RWPE1 (cell line): ENCODE measurements at regions not wholly inside any gene's neighbourhood (a gene's known extent, or its start where the extent isn't known, plus 50 kb on each side); places are given as distances from the start of the nearest gene placed in this dataset.
A peak's percentile ranks its signal among the peaks of the same experiment; 100 is the strongest.

ENCODE experiments used
- CTCF ChIA-PET: fragments of 350-600 bp; sonication (Branson Sonifier 250); formaldehyde crosslinking; extraction: SDS; loops from one replicate; lab custom pipeline; 2021; lab: Yijun Ruan, JAX
- POLR2A ChIA-PET: fragments of 400-600 bp; formaldehyde crosslinking; extraction: SDS; loops from one replicate; lab custom pipeline; 2020; ENCODE audit warnings: antibody characterized with exemption; ENCODE audit not compliant: low non-redundant PET; lab: Yijun Ruan, JAX
- DNase-seq: peaks from one replicate; pipeline ENCODE4 v3.0.0; 2012; ENCODE audit warnings: low spot score
- H3K27ac ChIP-seq: fragments of 450-650 bp; 2 replicates; pipeline ENCODE4 v1.5.1; 2017
- CTCF ChIP-seq: fragments of 450-650 bp; conservative IDR thresholded peaks from 2 replicates; pipeline ENCODE4 v1.5.1; 2017; ENCODE audit warnings: low read depth, mild to moderate bottlenecking

GRCh38 chr6:4364711-4365110, 229.3 kb upstream of the ECI2 start:
- no peak for DNase-seq
- CTCF ChIA-PET = no interaction called here
- H3K27ac ChIP-seq = no peak overlapping the region
- POLR2A ChIA-PET = no interaction called here
- TF ChIP-seq CTCF = no peak

- TF ChIP-seq CTCF = no peak
- CTCF ChIA-PET = no interaction called here
- no peak overlapping the region for H3K27ac ChIP-seq
- POLR2A ChIA-PET = no interaction called here
- DNase-seq = no peak
These were observed 228.8 kb upstream of the ECI2 start for GRCh38 chr6:4364172-4364571.

- CTCF ChIA-PET = no interaction called here
- no peak for DNase-seq
- no peak overlapping the region for H3K27ac ChIP-seq
- POLR2A ChIA-PET = no interaction called here
- TF ChIP-seq CTCF = no peak
These were observed 228.3 kb upstream of the ECI2 start for GRCh38 chr6:4363656-4364055.

- POLR2A ChIA-PET = no interaction called here
- H3K27ac ChIP-seq = no peak overlapping the region
- CTCF ChIA-PET = interaction anchor here (0.6 to 0.7 kb wide), 2 partner anchors 37 to 857 kb away, joined by 3 to 4 read pairs; no protein-coding TSS in a partner anchor
- no peak for DNase-seq
- no peak for TF ChIP-seq CTCF
These were observed 227.0 kb upstream of the ECI2 start for GRCh38 chr6:4362326-4362725.

GRCh38 chr6:4360920-4361319, 225.5 kb upstream of the ECI2 start:
- no peak for TF ChIP-seq CTCF
- ChIA-PET CTCF (no interaction called here), POLR2A (no interaction called here)
- no peak for DNase-seq
- no peak overlapping the region for H3K27ac ChIP-seq

- H3K27ac ChIP-seq = peak overlapping the region; percentile 98
- TF ChIP-seq CTCF = no peak
- ChIA-PET POLR2A (no interaction called here), CTCF (no interaction called here)
- DNase-seq = no peak
These were observed 223.8 kb upstream of the ECI2 start for GRCh38 chr6:4359108-4359730.
